ENCODE measurements at regions not wholly inside any gene's neighbourhood (a gene's known extent, or its start where the extent isn't known, plus 50 kb on each side); places are given as distances from the start of the nearest gene placed in this dataset.

- DNase-seq: no peak
Observed at GRCh38 chr2:145038041-145038525, 518.2 kb upstream of the ZEB2 start.

- no peak for DNase-seq
Observed at GRCh38 chr2:145036421-145037011, 516.6 kb upstream of the ZEB2 start.

- DNase-seq: no peak
Observed at GRCh38 chr2:145034511-145034910, 514.6 kb upstream of the ZEB2 start.

GRCh38 chr2:145033438-145033837, 513.5 kb upstream of the ZEB2 start:
- DNase-seq: no peak

- no peak for DNase-seq
Observed at GRCh38 chr2:145032791-145033190, 512.9 kb upstream of the ZEB2 start.

- no peak for DNase-seq
Observed at GRCh38 chr2:145029873-145030272, 510.0 kb upstream of the ZEB2 start.

GRCh38 chr2:145029081-145029480, 509.2 kb upstream of the ZEB2 start:
- DNase-seq: no peak

GRCh38 chr2:145028101-145028920, 508.4 kb upstream of the ZEB2 start:
- no peak for DNase-seq

- no peak for DNase-seq
Observed at GRCh38 chr2:145026456-145027455, 506.8 kb upstream of the ZEB2 start.

- no peak for DNase-seq
Observed at GRCh38 chr2:145025382-145025781, 505.5 kb upstream of the ZEB2 start.

- DNase-seq: no peak
Observed at GRCh38 chr2:145023334-145023934, 503.5 kb upstream of the ZEB2 start.

- DNase-seq: no peak
Observed at GRCh38 chr2:145022666-145023333, 502.9 kb upstream of the ZEB2 start.

- no peak for DNase-seq
Observed at GRCh38 chr2:145021962-145022665, 502.2 kb upstream of the ZEB2 start.

GRCh38 chr2:145020694-145021093, 500.8 kb upstream of the ZEB2 start:
- no peak for DNase-seq

- DNase-seq: no peak
Observed at GRCh38 chr2:145020139-145020538, 500.2 kb upstream of the ZEB2 start.

GRCh38 chr2:145018502-145018901, 498.6 kb upstream of the ZEB2 start:
- DNase-seq: no peak

- no peak for DNase-seq
Observed at GRCh38 chr2:145017149-145017548, 497.2 kb upstream of the ZEB2 start.

GRCh38 chr2:145016711-145017110, 496.8 kb upstream of the ZEB2 start:
- no peak for DNase-seq

GRCh38 chr2:145015561-145015960, 495.6 kb upstream of the ZEB2 start:
- DNase-seq: no peak

GRCh38 chr2:145012806-145013205, 492.9 kb upstream of the ZEB2 start:
- no peak for DNase-seq

- DNase-seq: no peak
Observed at GRCh38 chr2:145012214-145012670, 492.3 kb upstream of the ZEB2 start.

All from T-helper 2 cell (primary cell).